Suprapubic skin (tissue), 2 donors: ENCODE measurements at regions not wholly inside any gene's neighbourhood (a gene's known extent, or its start where the extent isn't known, plus 50 kb on each side); places are given as distances from the start of the nearest gene placed in this dataset.
"Not testable (repeated sequence)": the region's sequence is repeated elsewhere in the genome, so short reads cannot be mapped to it uniquely, and the experiment has no call there.

Experiments
- EP300 ChIP-seq: sonication (generic); formaldehyde crosslinking; IDR thresholded peaks from one replicate; pipeline ENCODE4 v1.6.1; 2017; ENCODE audit warnings: antibody characterized with exemption
- POLR2A ChIP-seq, 2 donors: fragments of 450-650 bp; IDR thresholded peaks; one replicate each; pipeline ENCODE4 v1.6.1; 2017; ENCODE audit warnings: antibody characterized with exemption in 2 of 2, mild to moderate bottlenecking in 2 of 2, moderate library complexity in 2 of 2

- TF ChIP-seq POLR2A (IDR thresholded peaks at IDR 0.05); EP300: not testable (repeated sequence)
Measured at GRCh38 chr1:229742614-229743013, 116.6 kb downstream of the URB2 start.
